Fibroblast of lung (primary cell): ENCODE measurements at regions not wholly inside any gene's neighbourhood (a gene's known extent, or its start where the extent isn't known, plus 50 kb on each side); places are given as distances from the start of the nearest gene placed in this dataset.

ENCODE experiments used
- EZH2 ChIP-seq: IDR thresholded peaks from 2 replicates; pipeline ENCODE4 v1.5.1; 2012; ENCODE audit warnings: low read length, control low read depth, mild to moderate bottlenecking; ENCODE audit errors: missing control alignments
- TF ChIP-seq, protein P1 (sequence below), 2 donors: IDR thresholded peaks in 1 of 2; conservative IDR thresholded peaks in 1 of 2; 1 replicate in 1 of 2; 2 replicates in 1 of 2; pipeline ENCODE4 v1.5.1; 2011 to 2012; ENCODE audit warnings: low read length in 2 of 2, control low read depth in 1 of 2, inconsistent platforms in 1 of 2, low read depth in 1 of 2, mild to moderate bottlenecking in 1 of 2

DNA sequence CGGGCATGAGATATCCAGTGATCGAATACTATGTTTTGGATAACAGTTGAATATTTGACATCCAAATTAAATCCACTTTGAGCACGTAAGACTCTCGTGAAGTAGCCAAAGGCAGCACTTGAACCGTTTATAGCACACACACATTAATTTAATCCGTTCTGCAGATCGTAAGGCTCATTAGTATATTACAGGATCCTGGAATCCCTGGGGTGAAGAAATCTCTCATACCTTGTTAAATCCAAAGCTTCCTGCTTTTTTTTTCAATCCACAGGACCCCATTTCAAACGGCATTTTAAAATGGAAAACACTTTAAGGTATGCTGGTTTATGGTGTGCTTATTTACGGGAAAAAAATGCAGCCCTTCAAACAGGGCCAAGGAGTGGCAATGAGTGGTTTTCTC, 158.4 kb upstream of the ADARB2 start:
- TF ChIP-seq, protein P1, sequence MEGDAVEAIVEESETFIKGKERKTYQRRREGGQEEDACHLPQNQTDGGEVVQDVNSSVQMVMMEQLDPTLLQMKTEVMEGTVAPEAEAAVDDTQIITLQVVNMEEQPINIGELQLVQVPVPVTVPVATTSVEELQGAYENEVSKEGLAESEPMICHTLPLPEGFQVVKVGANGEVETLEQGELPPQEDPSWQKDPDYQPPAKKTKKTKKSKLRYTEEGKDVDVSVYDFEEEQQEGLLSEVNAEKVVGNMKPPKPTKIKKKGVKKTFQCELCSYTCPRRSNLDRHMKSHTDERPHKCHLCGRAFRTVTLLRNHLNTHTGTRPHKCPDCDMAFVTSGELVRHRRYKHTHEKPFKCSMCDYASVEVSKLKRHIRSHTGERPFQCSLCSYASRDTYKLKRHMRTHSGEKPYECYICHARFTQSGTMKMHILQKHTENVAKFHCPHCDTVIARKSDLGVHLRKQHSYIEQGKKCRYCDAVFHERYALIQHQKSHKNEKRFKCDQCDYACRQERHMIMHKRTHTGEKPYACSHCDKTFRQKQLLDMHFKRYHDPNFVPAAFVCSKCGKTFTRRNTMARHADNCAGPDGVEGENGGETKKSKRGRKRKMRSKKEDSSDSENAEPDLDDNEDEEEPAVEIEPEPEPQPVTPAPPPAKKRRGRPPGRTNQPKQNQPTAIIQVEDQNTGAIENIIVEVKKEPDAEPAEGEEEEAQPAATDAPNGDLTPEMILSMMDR (conservative IDR thresholded peaks at IDR 0.05 in 1 of 2, IDR thresholded peaks at IDR 0.05 in 1 of 2; ENCODE audit: low read depth in 1 of 2, low read length in 2 of 2): no peak
- no peak for TF ChIP-seq EZH2
